G401 (cell line): ENCODE measurements at regions not wholly inside any gene's neighbourhood (a gene's known extent, or its start where the extent isn't known, plus 50 kb on each side); places are given as distances from the start of the nearest gene placed in this dataset.
A peak's percentile ranks its signal among the peaks of the same experiment; 100 is the strongest.

ENCODE experiments used
- DNase-seq: peaks from one replicate; pipeline ENCODE4 v3.0.0-alpha.2; 2015; ENCODE audit warnings: low spot score
- in situ Hi-C: cut with HindIII; loops from 2 replicates; pipeline ENCODE4 v1.10.0; 2016; ENCODE audit warnings: low sequenced_read_pairs, mixed read lengths

GRCh38 chr6:134723081-134723871 lies 226.6 kb downstream of the ALDH8A1 start:
- DNase-seq: no peak
- in situ Hi-C loops: no loop called here

GRCh38 chr6:134722200-134722870 lies 227.6 kb downstream of the ALDH8A1 start:
- no peak for DNase-seq

GRCh38 chr6:134721060-134721405 lies 228.9 kb downstream of the ALDH8A1 start:
- in situ Hi-C loops: no loop called here
- no peak for DNase-seq

More at GRCh38 chr6:134722200-134722870, 227.6 kb downstream of the ALDH8A1 start:
- in situ Hi-C loops: no loop called here

- in situ Hi-C loops: no loop called here
- DNase-seq: peak; percentile 77
These were observed 229.4 kb downstream of the ALDH8A1 start for GRCh38 chr6:134720353-134721059.

- in situ Hi-C loops: no loop called here
- DNase-seq: peak; percentile 29
These were observed 230.0 kb downstream of the ALDH8A1 start for GRCh38 chr6:134719911-134720310.

- in situ Hi-C loops: no loop called here
- DNase-seq: no peak
These were observed 230.6 kb downstream of the ALDH8A1 start for GRCh38 chr6:134719286-134719685.

- in situ Hi-C loops: no loop called here
- no peak for DNase-seq
These were observed 235.2 kb downstream of the ALDH8A1 start for GRCh38 chr6:134714679-134715078.

GRCh38 chr6:134714113-134714512 lies 235.8 kb downstream of the ALDH8A1 start:
- in situ Hi-C loops: no loop called here
- DNase-seq: no peak

GRCh38 chr6:134712311-134712710 lies 237.6 kb downstream of the ALDH8A1 start:
- in situ Hi-C loops: no loop called here
- no peak for DNase-seq

- no peak for DNase-seq
- in situ Hi-C loops: no loop called here
These were observed 241.8 kb downstream of the ALDH8A1 start for GRCh38 chr6:134708079-134708478.

GRCh38 chr6:134707342-134708031 lies 242.4 kb downstream of the ALDH8A1 start:
- in situ Hi-C loops: no loop called here
- no peak for DNase-seq

- no peak for DNase-seq
- in situ Hi-C loops: no loop called here
These were observed 243.1 kb downstream of the ALDH8A1 start for GRCh38 chr6:134706806-134707205.

GRCh38 chr6:134706153-134706552 lies 243.7 kb downstream of the ALDH8A1 start:
- in situ Hi-C loops: no loop called here
- no peak for DNase-seq

GRCh38 chr6:134703206-134703605 lies 246.7 kb downstream of the ALDH8A1 start:
- in situ Hi-C loops: no loop called here
- no peak for DNase-seq

- in situ Hi-C loops: no loop called here
- DNase-seq: no peak
These were observed 247.6 kb downstream of the ALDH8A1 start for GRCh38 chr6:134702279-134702678.

- in situ Hi-C loops: no loop called here
- no peak for DNase-seq
These were observed 248.6 kb downstream of the ALDH8A1 start for GRCh38 chr6:134701301-134701700.

GRCh38 chr6:134698228-134698627 lies 251.7 kb downstream of the ALDH8A1 start:
- no peak for DNase-seq
- in situ Hi-C loops: no loop called here

GRCh38 chr6:134692008-134692407 lies 257.9 kb downstream of the ALDH8A1 start:
- in situ Hi-C loops: no loop called here

GRCh38 chr6:134691180-134691579 lies 258.7 kb downstream of the ALDH8A1 start:
- no peak for DNase-seq
- in situ Hi-C loops: no loop called here

More at GRCh38 chr6:134692008-134692407, 257.9 kb downstream of the ALDH8A1 start:
- DNase-seq: no peak

- DNase-seq: no peak
- in situ Hi-C loops: no loop called here
These were observed 259.9 kb downstream of the ALDH8A1 start for GRCh38 chr6:134690048-134690447.
